Fibroblast of villous mesenchyme (primary cell): ENCODE measurements at regions not wholly inside any gene's neighbourhood (a gene's known extent, or its start where the extent isn't known, plus 50 kb on each side); places are given as distances from the start of the nearest gene placed in this dataset.

Experiments used
- DNase-seq: peaks from one replicate; pipeline ENCODE4 v3.0.0-alpha.2; 2010; ENCODE audit warnings: low read depth
- H3K4me3 ChIP-seq: 2 replicates; pipeline ENCODE4 v1.5.1; 2011; ENCODE audit warnings: low read depth, mild to moderate bottlenecking, low read length
- TF ChIP-seq, protein P1 (sequence below): IDR thresholded peaks from 2 replicates; pipeline ENCODE4 v1.5.1; 2012; ENCODE audit warnings: low read depth, mild to moderate bottlenecking, low read length; ENCODE audit not compliant: insufficient read depth

GRCh38 chr16:73707863-73708262 is 588.8 kb upstream of the PSMD7 start:
- no peak overlapping the region for H3K4me3 ChIP-seq
- peak; percentile 2 for DNase-seq
- TF ChIP-seq, protein P1, sequence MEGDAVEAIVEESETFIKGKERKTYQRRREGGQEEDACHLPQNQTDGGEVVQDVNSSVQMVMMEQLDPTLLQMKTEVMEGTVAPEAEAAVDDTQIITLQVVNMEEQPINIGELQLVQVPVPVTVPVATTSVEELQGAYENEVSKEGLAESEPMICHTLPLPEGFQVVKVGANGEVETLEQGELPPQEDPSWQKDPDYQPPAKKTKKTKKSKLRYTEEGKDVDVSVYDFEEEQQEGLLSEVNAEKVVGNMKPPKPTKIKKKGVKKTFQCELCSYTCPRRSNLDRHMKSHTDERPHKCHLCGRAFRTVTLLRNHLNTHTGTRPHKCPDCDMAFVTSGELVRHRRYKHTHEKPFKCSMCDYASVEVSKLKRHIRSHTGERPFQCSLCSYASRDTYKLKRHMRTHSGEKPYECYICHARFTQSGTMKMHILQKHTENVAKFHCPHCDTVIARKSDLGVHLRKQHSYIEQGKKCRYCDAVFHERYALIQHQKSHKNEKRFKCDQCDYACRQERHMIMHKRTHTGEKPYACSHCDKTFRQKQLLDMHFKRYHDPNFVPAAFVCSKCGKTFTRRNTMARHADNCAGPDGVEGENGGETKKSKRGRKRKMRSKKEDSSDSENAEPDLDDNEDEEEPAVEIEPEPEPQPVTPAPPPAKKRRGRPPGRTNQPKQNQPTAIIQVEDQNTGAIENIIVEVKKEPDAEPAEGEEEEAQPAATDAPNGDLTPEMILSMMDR, result no peak

DNA sequence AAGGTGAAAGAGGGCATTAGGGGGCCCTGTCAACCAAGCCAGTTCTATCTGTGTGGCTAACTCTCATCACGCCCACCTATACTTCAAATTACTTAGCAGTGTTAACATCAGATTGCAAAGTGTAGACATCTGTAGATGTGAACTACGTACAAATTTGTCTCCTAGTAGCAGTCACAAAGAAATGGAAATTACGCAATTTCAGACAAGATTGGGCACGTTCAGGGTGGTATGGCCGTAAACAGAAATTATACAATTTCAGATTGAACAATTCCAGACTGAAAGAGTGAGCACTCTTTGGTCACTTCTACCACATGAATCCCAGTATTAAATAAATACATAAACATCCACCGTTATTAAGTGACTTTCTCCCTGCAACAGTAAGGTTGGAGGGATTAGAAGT is 592.7 kb upstream of the PSMD7 start:
- H3K4me3 ChIP-seq, result no peak overlapping the region
- no peak for DNase-seq
- TF ChIP-seq, protein P1, result no peak

DNA sequence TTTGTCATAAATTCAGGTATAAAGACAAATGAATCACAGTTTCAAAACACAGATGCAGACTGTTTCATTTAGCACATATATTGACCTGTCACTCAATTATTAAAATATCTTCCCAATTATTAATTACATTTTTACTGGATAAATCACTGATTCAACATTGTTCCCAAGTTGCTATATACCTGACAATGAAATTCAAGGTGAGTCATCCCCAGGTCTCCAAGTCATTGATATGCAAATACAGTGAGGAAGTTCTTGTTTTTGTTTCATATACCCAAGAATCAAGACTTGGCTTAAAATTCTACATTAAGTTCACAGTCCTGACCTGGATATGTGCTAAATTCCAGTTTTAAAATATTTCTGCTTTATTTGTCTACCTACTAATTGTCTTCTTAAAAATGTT is 599.3 kb upstream of the PSMD7 start:
- DNase-seq, result no peak
- no peak overlapping the region for H3K4me3 ChIP-seq
- TF ChIP-seq, protein P1, result no peak

GRCh38 chr16:73692861-73693260 is 603.8 kb upstream of the PSMD7 start:
- TF ChIP-seq, protein P1, result no peak
- no peak for DNase-seq
- no peak overlapping the region for H3K4me3 ChIP-seq

GRCh38 chr16:73683804-73684203 is 612.8 kb upstream of the PSMD7 start:
- DNase-seq, result no peak
- H3K4me3 ChIP-seq, result no peak overlapping the region
- TF ChIP-seq, protein P1, result no peak

DNA sequence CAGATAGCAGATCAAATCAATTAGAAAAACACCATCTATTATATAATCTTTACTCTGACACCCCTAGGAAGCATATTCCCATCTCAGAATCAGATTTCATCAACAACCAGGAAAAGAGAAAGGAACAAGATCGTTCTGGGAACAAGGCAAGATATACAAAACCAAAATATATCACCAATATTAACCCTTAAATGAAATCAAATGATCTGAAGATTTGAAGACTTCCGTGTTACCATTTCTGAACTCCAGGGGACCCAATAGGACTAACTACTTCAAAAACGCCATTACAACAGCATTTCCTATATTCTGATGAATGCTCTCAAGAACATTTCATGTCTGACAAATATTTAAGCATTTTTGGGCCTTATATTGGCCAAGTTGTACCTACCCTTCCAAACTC is 624.2 kb upstream of the ZFHX3 start:
- TF ChIP-seq, protein P1, result no peak
- no peak overlapping the region for H3K4me3 ChIP-seq
- no peak for DNase-seq
